ENCODE measurements at regions not wholly inside any gene's neighbourhood (a gene's known extent, or its start where the extent isn't known, plus 50 kb on each side); places are given as distances from the start of the nearest gene placed in this dataset.

DNA sequence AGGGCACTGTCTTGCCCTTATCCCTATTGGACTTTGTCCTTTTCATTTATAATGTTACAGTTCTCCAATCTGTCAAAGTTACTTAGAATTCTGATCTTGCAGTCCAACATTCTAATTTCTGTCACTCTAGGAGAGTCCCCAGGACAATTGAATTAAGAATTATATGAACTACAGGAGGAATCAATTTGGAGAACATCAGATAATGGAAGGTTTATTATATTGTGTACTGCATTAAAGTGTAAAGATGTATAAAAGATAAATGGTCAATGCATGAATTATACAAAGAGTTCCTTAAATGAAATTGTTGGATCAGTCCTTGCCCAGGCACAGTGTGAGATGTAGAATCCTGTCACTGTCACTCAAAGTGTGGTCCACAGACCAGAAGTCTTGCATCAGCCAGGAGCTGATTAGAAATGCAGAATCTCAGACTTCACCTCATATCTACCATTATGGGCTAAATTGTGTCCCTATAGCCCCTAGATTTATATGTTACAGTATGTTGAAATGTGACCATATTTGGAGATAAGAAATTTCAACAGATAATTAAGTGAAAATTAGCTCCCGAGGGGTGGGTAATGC lies 145.5 kb downstream of the BTBD3 start:
- no peaks in the 10 kb centered on the region for H3K9me3 ChIP-seq
- no peaks in the 10 kb centered on the region for H3K4me1 ChIP-seq (ENCODE audit: insufficient read depth)
- DNase-seq: no peak
- no peaks in the 10 kb centered on the region for H3K27me3 ChIP-seq
- intact Hi-C loops (cut with DNase I): no loop called here
- TF ChIP-seq EP300 (IDR thresholded peaks at IDR 0.05) (no peak), CTCF (IDR thresholded peaks at IDR 0.05) (no peak), POLR2A (IDR thresholded peaks at IDR 0.05) (no peak)
- 83 to 97% (median 86%) methylated on average over 1 of the region's 1 CpG for WGBS, 3 donors
- no peak overlapping the region for H3K27ac ChIP-seq
- no peak overlapping the region for H3K4me3 ChIP-seq
- H3K36me3 ChIP-seq: no peaks in the 10 kb centered on the region

- Histone ChIP-seq H3K27me3 (no peaks in the 10 kb centered on the region), H3K36me3 (no peaks in the 10 kb centered on the region), H3K4me3 (no peak overlapping the region), H3K27ac (no peak overlapping the region), H3K4me1 (ENCODE audit: insufficient read depth) (no peaks in the 10 kb centered on the region), H3K9me3 (no peaks in the 10 kb centered on the region)
- intact Hi-C loops (cut with DNase I): no loop called here
- TF ChIP-seq POLR2A (IDR thresholded peaks at IDR 0.05): no peak
- no peak for TF ChIP-seq EP300 (IDR thresholded peaks at IDR 0.05)
- no peak for TF ChIP-seq CTCF (IDR thresholded peaks at IDR 0.05)
- DNase-seq: no peak
- 91 to 98% (median 94%) methylated on average over 5 of the region's 5 CpGs for WGBS, 3 donors
Measured at GRCh38 chr20:12064540-12064939, 146.8 kb downstream of the BTBD3 start.

DNA sequence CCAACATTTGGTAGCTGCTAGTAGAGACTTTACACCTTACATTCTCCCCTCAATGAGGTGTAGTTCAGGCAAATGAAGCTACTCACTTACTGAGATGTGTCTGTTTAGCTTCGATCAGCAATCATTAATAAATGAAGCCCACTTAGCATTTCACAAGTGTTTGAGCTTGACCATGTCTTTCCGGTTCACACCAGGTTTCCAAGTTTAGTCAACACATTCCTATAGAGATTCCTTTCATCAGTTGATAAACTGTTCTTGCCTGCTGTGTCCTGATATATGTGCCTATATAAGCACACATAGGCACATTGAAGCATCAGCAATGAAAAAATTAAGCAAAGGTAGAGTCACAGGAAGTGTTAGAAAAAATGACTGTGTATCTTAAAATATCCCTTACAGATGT lies 150.0 kb downstream of the BTBD3 start:
- DNase-seq: no peak
- Histone ChIP-seq H3K4me1 (ENCODE audit: insufficient read depth) (no peaks in the 10 kb centered on the region), H3K9me3 (no peaks in the 10 kb centered on the region), H3K27me3 (no peaks in the 10 kb centered on the region), H3K27ac (no peak overlapping the region), H3K36me3 (no peaks in the 10 kb centered on the region), H3K4me3 (no peak overlapping the region)
- TF ChIP-seq CTCF (IDR thresholded peaks at IDR 0.05): no peak
- TF ChIP-seq POLR2A (IDR thresholded peaks at IDR 0.05): no peak
- TF ChIP-seq EP300 (IDR thresholded peaks at IDR 0.05): no peak
- WGBS, 3 donors: 93 to 96% (median 94%) methylated on average over 2 of the region's 2 CpGs
- intact Hi-C loops (cut with DNase I): no loop called here

- intact Hi-C loops (cut with DNase I): no loop called here
- H3K9me3 ChIP-seq: no peaks in the 10 kb centered on the region
- H3K36me3 ChIP-seq: no peaks in the 10 kb centered on the region
- DNase-seq: no peak
- 46 to 81% (median 63%) methylated on average over 1 of the region's 1 CpG for WGBS, 3 donors
- no peaks in the 10 kb centered on the region for H3K27me3 ChIP-seq
- H3K27ac ChIP-seq: no peak overlapping the region
- TF ChIP-seq EP300 (IDR thresholded peaks at IDR 0.05) (no peak), POLR2A (IDR thresholded peaks at IDR 0.05) (no peak), CTCF (IDR thresholded peaks at IDR 0.05) (no peak)
- no peaks in the 10 kb centered on the region for H3K4me1 ChIP-seq (ENCODE audit: insufficient read depth)
- no peak overlapping the region for H3K4me3 ChIP-seq
Measured at GRCh38 chr20:12068121-12068520, 150.4 kb downstream of the BTBD3 start.
